HPDE6-E6E7 (cell line): ENCODE measurements at regions not wholly inside any gene's neighbourhood (a gene's known extent, or its start where the extent isn't known, plus 50 kb on each side); places are given as distances from the start of the nearest gene placed in this dataset.
"Not testable (repeated sequence)": the region's sequence is repeated elsewhere in the genome, so short reads cannot be mapped to it uniquely, and the experiment has no call there.

ENCODE experiments used
- DNase-seq: peaks from one replicate; pipeline ENCODE4 v3.0.0; 2011; ENCODE audit warnings: missing footprints; ENCODE audit errors: extremely low spot score

GRCh38 chr15:70578196-70578595 is 185.2 kb downstream of the UACA start:
- DNase-seq: no peak

GRCh38 chr15:70576696-70577095 is 186.7 kb downstream of the UACA start:
- DNase-seq: no peak

GRCh38 chr15:70576276-70576675 is 187.1 kb downstream of the UACA start:
- no peak for DNase-seq

- no peak for DNase-seq
These were observed 187.8 kb downstream of the UACA start for GRCh38 chr15:70575231-70576226.

- DNase-seq: not testable (repeated sequence)
These were observed 189.0 kb downstream of the UACA start for GRCh38 chr15:70574325-70574724.

- DNase-seq: no peak
These were observed 190.1 kb downstream of the UACA start for GRCh38 chr15:70573121-70573850.

GRCh38 chr15:70569714-70570231 is 193.6 kb downstream of the UACA start:
- peak; percentile 37 for DNase-seq

GRCh38 chr15:70569091-70569713 is 194.2 kb downstream of the UACA start:
- DNase-seq: peak; percentile 32

- DNase-seq: no peak
These were observed 196.4 kb downstream of the UACA start for GRCh38 chr15:70566989-70567388.

- DNase-seq: no peak
These were observed 197.1 kb downstream of the UACA start for GRCh38 chr15:70566047-70566835.

- DNase-seq: no peak
These were observed 199.7 kb downstream of the UACA start for GRCh38 chr15:70563561-70564095.

- DNase-seq: no peak
These were observed 200.5 kb downstream of the UACA start for GRCh38 chr15:70562906-70563305.

GRCh38 chr15:70561885-70562284 is 201.5 kb downstream of the UACA start:
- no peak for DNase-seq

- DNase-seq: no peak
These were observed 202.6 kb downstream of the UACA start for GRCh38 chr15:70560617-70561328.

- no peak for DNase-seq
These were observed 203.8 kb downstream of the UACA start for GRCh38 chr15:70559265-70560239.

- DNase-seq: no peak
These were observed 204.7 kb downstream of the UACA start for GRCh38 chr15:70558406-70559264.

GRCh38 chr15:70557521-70558258 is 205.7 kb downstream of the UACA start:
- DNase-seq: no peak
